Small intestine (tissue), 7 donors: ENCODE measurements at regions not wholly inside any gene's neighbourhood (a gene's known extent, or its start where the extent isn't known, plus 50 kb on each side); places are given as distances from the start of the nearest gene placed in this dataset.
A peak's percentile ranks its signal among the peaks of the same experiment; 100 is the strongest.

Experiments
- DNase-seq, 2 donors: peaks; one replicate each; pipeline versions ENCODE4 v3.0.0 to v3.0.0-alpha.2; 2013
- FAIRE-seq: peaks from 2 replicates; lab custom pipeline; 2012; peaks lifted over from hg19 to GRCh38; lab: Jason Lieb, UNC
- H3K27ac ChIP-seq, 3 donors: one replicate each; pipeline ENCODE4 v1.5.1; 2013; ENCODE audit warnings: low read length in 2 of 3, mild to moderate bottlenecking in 2 of 3, control low read depth in 1 of 3, inconsistent platforms in 1 of 3, low read depth in 1 of 3, moderate library complexity in 1 of 3
- H3K27me3 ChIP-seq, 3 donors: one replicate each; pipeline ENCODE4 v1.6.1; 2013; ENCODE audit warnings: low read length in 3 of 3, inconsistent platforms in 1 of 3; ENCODE audit not compliant: control insufficient read depth in 3 of 3, insufficient read depth in 3 of 3
- H3K36me3 ChIP-seq, 3 donors: one replicate each; pipeline ENCODE4 v1.6.1; 2013; ENCODE audit warnings: low read length in 3 of 3, inconsistent platforms in 1 of 3, low read depth in 1 of 3, mild to moderate bottlenecking in 1 of 3, moderate library complexity in 1 of 3; ENCODE audit not compliant: control insufficient read depth in 3 of 3, insufficient read depth in 2 of 3
- H3K4me1 ChIP-seq, 3 donors: one replicate each; pipeline ENCODE4 v1.6.1; 2013; ENCODE audit warnings: low read length in 2 of 3, inconsistent platforms in 1 of 3, low read depth in 1 of 3, mild to moderate bottlenecking in 1 of 3, moderate library complexity in 1 of 3; ENCODE audit not compliant: control insufficient read depth in 3 of 3, insufficient read depth in 2 of 3
- H3K4me3 ChIP-seq, 3 donors: one replicate each; pipeline ENCODE4 v1.5.1; 2013; ENCODE audit warnings: low read length in 3 of 3, control low read depth in 1 of 3, inconsistent platforms in 1 of 3, low read depth in 1 of 3, mild to moderate bottlenecking in 1 of 3, moderate library complexity in 1 of 3
- H3K9me3 ChIP-seq, 2 donors: one replicate each; pipeline ENCODE4 v1.6.1; 2013; ENCODE audit warnings: low read depth in 1 of 2, low read length in 1 of 2; ENCODE audit not compliant: control insufficient read depth in 2 of 2, insufficient read depth in 1 of 2
- WGBS, 3 donors: extraction: QIAGEN DNeasy Blood & Tissue Kit; methylation state at CpG; one replicate each; pipeline ENCODE4 v1.1.7; 2013; 5-methylcytosine and 5-hydroxymethylcytosine counted together
- donor health status: healthy with polysubstance abuse.
- donor health status: control.
- donor health status: control.
- donor health status: Bipolar disorder and iron deficiency.
- donor health status: healthy.

GRCh38 chr1:228853191-228853590, 117.9 kb downstream of the RHOU start:
- WGBS, 3 donors: 91 to 93% (median 91%) methylated on average over 2 of the region's 2 CpGs
- peaks cover 9 to 48% (median 13%) of the 10 kb centered on the region in 3 donors for H3K4me1 ChIP-seq
- no peaks in the 10 kb centered on the region for H3K36me3 ChIP-seq
- H3K9me3 ChIP-seq: peaks cover 0 to 3% of the 10 kb centered on the region in 2 donors
- FAIRE-seq (no peak), DNase-seq (no peak)
- H3K4me3 ChIP-seq: no peak overlapping the region
- peak overlapping the region in 1 of 3 donors; percentile 85 for H3K27ac ChIP-seq
- H3K27me3 ChIP-seq: peaks cover 0 to 2% (median 0%) of the 10 kb centered on the region in 3 donors

GRCh38 chr1:228853637-228854036, 118.4 kb downstream of the RHOU start:
- Histone ChIP-seq H3K27ac (peak overlapping the region in 1 of 3 donors; percentile 85), H3K4me3 (no peak overlapping the region), H3K36me3 (no peaks in the 10 kb centered on the region), H3K9me3 (peaks cover 0 to 3% of the 10 kb centered on the region in 2 donors), H3K27me3 (peaks cover 0 to 2% (median 0%) of the 10 kb centered on the region in 3 donors), H3K4me1 (peaks cover 6 to 45% (median 13%) of the 10 kb centered on the region in 3 donors)
- peak in 1 of 2 donors; percentile 80 for DNase-seq
- FAIRE-seq: no peak
- 16 to 68% (median 34%) methylated on average over 1 of the region's 1 CpG for WGBS, 3 donors

GRCh38 chr1:228854907-228855306, 119.6 kb downstream of the RHOU start:
- H3K27me3 ChIP-seq: peaks cover 0 to 2% (median 0%) of the 10 kb centered on the region in 3 donors
- WGBS, 3 donors: 94 to 96% (median 95%) methylated on average over 3 of the region's 3 CpGs
- no peak overlapping the region for H3K27ac ChIP-seq
- DNase-seq (no peak), FAIRE-seq (no peak)
- no peak overlapping the region for H3K4me3 ChIP-seq
- H3K9me3 ChIP-seq: peaks cover 0 to 3% of the 10 kb centered on the region in 2 donors
- no peaks in the 10 kb centered on the region for H3K36me3 ChIP-seq
- H3K4me1 ChIP-seq: peaks cover 8 to 46% (median 10%) of the 10 kb centered on the region in 3 donors

- no peak overlapping the region for H3K4me3 ChIP-seq
- DNase-seq (no peak), FAIRE-seq (no peak)
- no peaks in the 10 kb centered on the region for H3K36me3 ChIP-seq
- H3K9me3 ChIP-seq: no peaks in the 10 kb centered on the region
- H3K27me3 ChIP-seq: peaks cover 0 to 2% (median 0%) of the 10 kb centered on the region in 3 donors
- H3K27ac ChIP-seq: no peak overlapping the region
- H3K4me1 ChIP-seq: peaks cover under 1 to 44% (median 10%) of the 10 kb centered on the region in 3 donors
Observed at GRCh38 chr1:228857611-228858010, 122.3 kb downstream of the RHOU start.

GRCh38 chr1:228860911-228861831, 125.9 kb downstream of the RHOU start:
- peaks cover 0 to 66% (median 14%) of the 10 kb centered on the region in 3 donors for H3K4me1 ChIP-seq
- no peaks in the 10 kb centered on the region for H3K9me3 ChIP-seq
- DNase-seq (peak; percentile 95 to 98), FAIRE-seq (no peak)
- no peaks in the 10 kb centered on the region for H3K27me3 ChIP-seq
- H3K4me3 ChIP-seq: no peak overlapping the region
- peak overlapping the region; percentile 79 to 94 (median 91) for H3K27ac ChIP-seq
- H3K36me3 ChIP-seq: no peaks in the 10 kb centered on the region
- whole genome bisulfite sequencing, 3 donors: 14 to 62% (median 30%) methylated on average over 16 of the region's 16 CpGs

GRCh38 chr1:228861832-228862180, 126.5 kb downstream of the RHOU start:
- no peaks in the 10 kb centered on the region for H3K27me3 ChIP-seq
- 37 to 42% (median 42%) methylated on average over 3 of the region's 3 CpGs for WGBS, 3 donors
- DNase-seq (peak in 1 of 2 donors; percentile 45), FAIRE-seq (no peak)
- no peaks in the 10 kb centered on the region for H3K36me3 ChIP-seq
- no peak overlapping the region for H3K4me3 ChIP-seq
- H3K27ac ChIP-seq: peak overlapping the region; percentile 66 to 79 (median 74)
- H3K4me1 ChIP-seq: peaks cover 6 to 72% (median 14%) of the 10 kb centered on the region in 3 donors
- no peaks in the 10 kb centered on the region for H3K9me3 ChIP-seq

- FAIRE-seq: no peak
- no peaks in the 10 kb centered on the region for H3K36me3 ChIP-seq
- H3K27me3 ChIP-seq: no peaks in the 10 kb centered on the region
- peak overlapping the region in 1 of 3 donors; percentile 74 for H3K27ac ChIP-seq
- peaks cover 7 to 81% (median 14%) of the 10 kb centered on the region in 3 donors for H3K4me1 ChIP-seq
- 63 to 76% (median 68%) methylated on average over 13 of the region's 13 CpGs for WGBS, 3 donors
- no peaks in the 10 kb centered on the region for H3K9me3 ChIP-seq
- no peak overlapping the region for H3K4me3 ChIP-seq
- no peak for DNase-seq
Observed at GRCh38 chr1:228862542-228863505, 127.5 kb downstream of the RHOU start.

- FAIRE-seq (no peak), DNase-seq (no peak)
- peak overlapping the region in 1 of 3 donors; percentile 8 for H3K27ac ChIP-seq
- H3K4me3 ChIP-seq: no peak overlapping the region
- H3K4me1 ChIP-seq: peaks cover 7 to 87% (median 17%) of the 10 kb centered on the region in 3 donors
- H3K36me3 ChIP-seq: peaks cover 0 to 2% (median 0%) of the 10 kb centered on the region in 3 donors
- H3K9me3 ChIP-seq: no peaks in the 10 kb centered on the region
- 91 to 94% (median 92%) methylated on average over 7 of the region's 7 CpGs for WGBS, 3 donors
- H3K27me3 ChIP-seq: no peaks in the 10 kb centered on the region
Observed at GRCh38 chr1:228863776-228864175, 128.5 kb downstream of the RHOU start.
